HepG2 (cell line): ENCODE measurements at regions not wholly inside any gene's neighbourhood (a gene's known extent, or its start where the extent isn't known, plus 50 kb on each side); places are given as distances from the start of the nearest gene placed in this dataset.

Experiments
- CTCF ChIP-seq: sonication (generic); formaldehyde crosslinking; IDR thresholded peaks from 2 replicates; pipeline ENCODE4 v1.5.0; 2020; ENCODE audit warnings: mild to moderate bottlenecking, missing genetic modification reagents, moderate library complexity
- POLR2A ChIP-seq, 2 experiments: IDR thresholded peaks; 2 replicates each; pipeline ENCODE4 v1.6.1; 2011; ENCODE audit warnings: low read depth in 2 of 2, low read length in 2 of 2, mild to moderate bottlenecking in 1 of 2, moderate library complexity in 1 of 2; ENCODE audit not compliant: insufficient read depth in 1 of 2
- RFX1 ChIP-seq: fragments of 450-650 bp; IDR thresholded peaks from 2 replicates; pipeline ENCODE4 v1.6.1; 2017

GRCh38 chr2:61721382-61721781, 132.5 kb downstream of the FAM161A start:
- TF ChIP-seq CTCF (CRISPR knock-in tag), result no peak
- TF ChIP-seq RFX1, result no peak
- no peak for TF ChIP-seq POLR2A (IDR thresholded peaks at IDR 0.05; ENCODE audit: insufficient read depth in 1 of 2, low read depth in 2 of 2, low read length in 2 of 2)
